ENCODE measurements at regions not wholly inside any gene's neighbourhood (a gene's known extent, or its start where the extent isn't known, plus 50 kb on each side); places are given as distances from the start of the nearest gene placed in this dataset.

DNA sequence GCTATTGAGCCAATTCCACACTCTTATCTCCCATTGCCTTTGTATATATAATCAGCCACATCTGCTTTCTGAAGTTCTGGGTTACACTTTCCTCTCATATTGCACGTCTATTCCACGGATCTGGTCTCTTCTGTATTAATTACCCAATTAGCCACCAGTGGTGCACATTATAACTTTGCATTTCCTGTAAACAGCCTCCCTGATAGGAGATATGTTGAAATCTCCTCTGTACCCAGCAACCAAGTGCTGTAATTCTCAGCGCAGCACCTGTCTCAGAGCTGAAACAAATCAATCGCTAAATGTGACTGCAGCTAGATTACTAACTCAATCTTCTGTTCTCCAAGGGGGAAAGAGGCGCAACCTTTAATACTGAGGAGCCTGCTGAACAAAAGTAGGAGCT is 326.4 kb downstream of the SLITRK2 start:
- no peak for ATAC-seq (ENCODE audit: low read depth)
- in situ Hi-C loops (cut with MboI; ENCODE audit: low sequenced_read_pairs), result no loop called here
- no peak overlapping the region for H4K91ac ChIP-seq (ENCODE audit: insufficient read depth, low read depth, low read length)

More for the DNA sequence above, 326.4 kb downstream of the SLITRK2 start:
- Histone ChIP-seq H3K4me2 (ENCODE audit: low read depth, low read length) (no peak overlapping the region), H3K4ac (ENCODE audit: low read depth, low read length) (no peak overlapping the region), H3K4me3 (ENCODE audit: insufficient read depth, low read depth, low read length) (no peak overlapping the region), H3K23ac (ENCODE audit: low read depth, low read length) (no peak overlapping the region), H3K9me3 (ENCODE audit: control insufficient read depth, insufficient read depth, low read length) (peaks cover 2% of the 10 kb centered on the region; the same call in 1 of the 2 replicates), H3K14ac (replicated peaks; ENCODE audit: low read depth, low read length) (no peak overlapping the region), H2BK120ac (ENCODE audit: low read depth, low read length) (no peak overlapping the region), H3K4me1 (ENCODE audit: control insufficient read depth, insufficient read depth, low read length) (no peaks in the 10 kb centered on the region), H4K8ac (ENCODE audit: low read depth in 2 of 2, low read length in 2 of 2) (no peak overlapping the region), H3K27ac (ENCODE audit: insufficient read depth, low read length) (no peak overlapping the region), H3K27me3 (ENCODE audit: control insufficient read depth, insufficient read depth, low read length) (no peaks in the 10 kb centered on the region), H3K18ac (ENCODE audit: low read depth, low read length) (no peak overlapping the region), H2AK5ac (ENCODE audit: low read depth, low read length) (no peak overlapping the region), H4K20me1 (ENCODE audit: insufficient read depth, low read length) (no peaks in the 10 kb centered on the region), H2BK5ac (ENCODE audit: low read depth, low read length, poor library complexity, severe bottlenecking) (no peak overlapping the region), H3K9ac (ENCODE audit: low read depth, low read length) (no peak overlapping the region), H2AK9ac (replicated peaks; ENCODE audit: low read depth, low read length, poor library complexity) (no peak overlapping the region), H2BK15ac (ENCODE audit: low read depth, low read length) (no peak overlapping the region), H3K79me1 (ENCODE audit: low read depth in 1 of 2, low read length in 2 of 2) (no peaks in the 10 kb centered on the region), H4K5ac (ENCODE audit: low read depth, low read length) (no peak overlapping the region), H3K9me1 (ENCODE audit: insufficient read depth, low read length) (no peaks in the 10 kb centered on the region), H2AFZ (replicated peaks; ENCODE audit: low read length, poor library complexity) (no peak overlapping the region), H3K56ac (ENCODE audit: extremely low read depth, insufficient read depth, low read length) (no peak overlapping the region), H3K36me3 (ENCODE audit: control insufficient read depth, insufficient read depth, low read length) (no peaks in the 10 kb centered on the region), H2BK20ac (ENCODE audit: low read depth, low read length) (no peak overlapping the region)
- CTCF ChIA-PET, result no interaction called here
- TF ChIP-seq, protein P1, sequence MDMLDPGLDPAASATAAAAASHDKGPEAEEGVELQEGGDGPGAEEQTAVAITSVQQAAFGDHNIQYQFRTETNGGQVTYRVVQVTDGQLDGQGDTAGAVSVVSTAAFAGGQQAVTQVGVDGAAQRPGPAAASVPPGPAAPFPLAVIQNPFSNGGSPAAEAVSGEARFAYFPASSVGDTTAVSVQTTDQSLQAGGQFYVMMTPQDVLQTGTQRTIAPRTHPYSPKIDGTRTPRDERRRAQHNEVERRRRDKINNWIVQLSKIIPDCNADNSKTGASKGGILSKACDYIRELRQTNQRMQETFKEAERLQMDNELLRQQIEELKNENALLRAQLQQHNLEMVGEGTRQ (IDR thresholded peaks at IDR 0.05; ENCODE audit: low read depth, low read length), result no peak
- TF ChIP-seq MXI1 (IDR thresholded peaks at IDR 0.05; ENCODE audit: borderline replicate concordance, low read depth, low read length) (no peak), BHLHE40 (IDR thresholded peaks at IDR 0.05; ENCODE audit: low read depth, low read length) (no peak), FOS (IDR thresholded peaks at IDR 0.05; ENCODE audit: low read depth, low read length) (no peak), RFX5 (IDR thresholded peaks at IDR 0.05; ENCODE audit: low read depth, low read length) (no peak), SMC3 (IDR thresholded peaks at IDR 0.05; ENCODE audit: low read depth, low read length) (no peak), CEBPB (IDR thresholded peaks at IDR 0.05; ENCODE audit: low read depth, low read length) (no peak), POLR2A (IDR thresholded peaks at IDR 0.05; ENCODE audit: low read depth, low read length) (no peak), NFE2L2 (IDR thresholded peaks at IDR 0.05; ENCODE audit: low read depth, low read length) (no peak), MAZ (IDR thresholded peaks at IDR 0.05; ENCODE audit: borderline replicate concordance, low read depth, low read length) (no peak), MAFK (IDR thresholded peaks at IDR 0.05; ENCODE audit: low read depth, low read length) (no peak), RCOR1 (IDR thresholded peaks at IDR 0.05; ENCODE audit: insufficient replicate concordance, low read length) (no peak)
- TF ChIP-seq, protein P2, sequence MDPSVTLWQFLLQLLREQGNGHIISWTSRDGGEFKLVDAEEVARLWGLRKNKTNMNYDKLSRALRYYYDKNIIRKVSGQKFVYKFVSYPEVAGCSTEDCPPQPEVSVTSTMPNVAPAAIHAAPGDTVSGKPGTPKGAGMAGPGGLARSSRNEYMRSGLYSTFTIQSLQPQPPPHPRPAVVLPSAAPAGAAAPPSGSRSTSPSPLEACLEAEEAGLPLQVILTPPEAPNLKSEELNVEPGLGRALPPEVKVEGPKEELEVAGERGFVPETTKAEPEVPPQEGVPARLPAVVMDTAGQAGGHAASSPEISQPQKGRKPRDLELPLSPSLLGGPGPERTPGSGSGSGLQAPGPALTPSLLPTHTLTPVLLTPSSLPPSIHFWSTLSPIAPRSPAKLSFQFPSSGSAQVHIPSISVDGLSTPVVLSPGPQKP (IDR thresholded peaks at IDR 0.05; ENCODE audit: borderline replicate concordance, low read depth, low read length), result no peak
- TF ChIP-seq, protein P3, sequence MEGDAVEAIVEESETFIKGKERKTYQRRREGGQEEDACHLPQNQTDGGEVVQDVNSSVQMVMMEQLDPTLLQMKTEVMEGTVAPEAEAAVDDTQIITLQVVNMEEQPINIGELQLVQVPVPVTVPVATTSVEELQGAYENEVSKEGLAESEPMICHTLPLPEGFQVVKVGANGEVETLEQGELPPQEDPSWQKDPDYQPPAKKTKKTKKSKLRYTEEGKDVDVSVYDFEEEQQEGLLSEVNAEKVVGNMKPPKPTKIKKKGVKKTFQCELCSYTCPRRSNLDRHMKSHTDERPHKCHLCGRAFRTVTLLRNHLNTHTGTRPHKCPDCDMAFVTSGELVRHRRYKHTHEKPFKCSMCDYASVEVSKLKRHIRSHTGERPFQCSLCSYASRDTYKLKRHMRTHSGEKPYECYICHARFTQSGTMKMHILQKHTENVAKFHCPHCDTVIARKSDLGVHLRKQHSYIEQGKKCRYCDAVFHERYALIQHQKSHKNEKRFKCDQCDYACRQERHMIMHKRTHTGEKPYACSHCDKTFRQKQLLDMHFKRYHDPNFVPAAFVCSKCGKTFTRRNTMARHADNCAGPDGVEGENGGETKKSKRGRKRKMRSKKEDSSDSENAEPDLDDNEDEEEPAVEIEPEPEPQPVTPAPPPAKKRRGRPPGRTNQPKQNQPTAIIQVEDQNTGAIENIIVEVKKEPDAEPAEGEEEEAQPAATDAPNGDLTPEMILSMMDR (conservative IDR thresholded peaks at IDR 0.05; ENCODE audit: low read depth, low read length), result no peak
- no peak for DNase-seq
- intact Hi-C loops (cut with micrococcal nuclease) (no loop called here), dilution Hi-C loops (cut with HindIII; ENCODE audit: low sequenced_read_pairs, unreplicated experiment) (no loop called here)
- WGBS, 2 experiments (ENCODE audit: extremely low coverage in 2 of 2, insufficient read length in 1 of 2), result no CpG with 5 or more reads among the region's 5 CpGs
- no TSS peak for BruUV-seq (replicated peaks)
- POLR2A ChIA-PET (ENCODE audit: unreplicated experiment), result no interaction called here
